ENCODE measurements at regions not wholly inside any gene's neighbourhood (a gene's known extent, or its start where the extent isn't known, plus 50 kb on each side); places are given as distances from the start of the nearest gene placed in this dataset.

DNA sequence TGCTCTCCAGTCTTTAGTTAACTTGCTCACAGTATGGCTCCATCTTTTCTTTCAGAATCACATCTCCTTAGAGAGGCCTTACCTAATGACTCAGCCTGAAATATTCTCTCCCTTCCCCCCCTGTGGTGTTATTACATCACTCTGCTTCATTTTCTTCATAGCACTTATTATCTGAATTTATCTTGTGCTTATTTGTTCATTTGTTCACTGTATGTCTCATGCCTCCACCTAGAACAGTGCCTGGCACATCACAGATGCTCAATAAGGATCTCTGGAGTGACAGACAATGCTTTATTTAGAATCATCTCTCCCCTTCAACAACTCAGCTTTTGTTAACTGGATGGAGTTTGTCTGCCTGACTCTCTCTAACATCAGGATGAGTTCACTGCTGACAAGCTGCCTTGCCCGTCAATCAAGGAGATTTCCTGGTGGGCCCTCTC is 96.6 kb upstream of the MAN1A1 start:
- TF ChIP-seq EZH2 (IDR thresholded peaks at IDR 0.05; ENCODE audit: borderline replicate concordance, insufficient read depth, low read length, poor library complexity, severe bottlenecking) (no peak), CTCF (IDR thresholded peaks at IDR 0.05; ENCODE audit: poor library complexity, severe bottlenecking) (no peak), POLR2AphosphoS5 (IDR thresholded peaks at IDR 0.05) (no peak), EP300 (conservative IDR thresholded peaks at IDR 0.05; ENCODE audit: poor library complexity, severe bottlenecking) (peak; percentile 13)

Measured in neural cell (in vitro differentiated cells).